ENCODE measurements at regions not wholly inside any gene's neighbourhood (a gene's known extent, or its start where the extent isn't known, plus 50 kb on each side); places are given as distances from the start of the nearest gene placed in this dataset.
A peak's percentile ranks its signal among the peaks of the same experiment; 100 is the strongest.
"Not testable (repeated sequence)": the region's sequence is repeated elsewhere in the genome, so short reads cannot be mapped to it uniquely, and the experiment has no call there.

DNA sequence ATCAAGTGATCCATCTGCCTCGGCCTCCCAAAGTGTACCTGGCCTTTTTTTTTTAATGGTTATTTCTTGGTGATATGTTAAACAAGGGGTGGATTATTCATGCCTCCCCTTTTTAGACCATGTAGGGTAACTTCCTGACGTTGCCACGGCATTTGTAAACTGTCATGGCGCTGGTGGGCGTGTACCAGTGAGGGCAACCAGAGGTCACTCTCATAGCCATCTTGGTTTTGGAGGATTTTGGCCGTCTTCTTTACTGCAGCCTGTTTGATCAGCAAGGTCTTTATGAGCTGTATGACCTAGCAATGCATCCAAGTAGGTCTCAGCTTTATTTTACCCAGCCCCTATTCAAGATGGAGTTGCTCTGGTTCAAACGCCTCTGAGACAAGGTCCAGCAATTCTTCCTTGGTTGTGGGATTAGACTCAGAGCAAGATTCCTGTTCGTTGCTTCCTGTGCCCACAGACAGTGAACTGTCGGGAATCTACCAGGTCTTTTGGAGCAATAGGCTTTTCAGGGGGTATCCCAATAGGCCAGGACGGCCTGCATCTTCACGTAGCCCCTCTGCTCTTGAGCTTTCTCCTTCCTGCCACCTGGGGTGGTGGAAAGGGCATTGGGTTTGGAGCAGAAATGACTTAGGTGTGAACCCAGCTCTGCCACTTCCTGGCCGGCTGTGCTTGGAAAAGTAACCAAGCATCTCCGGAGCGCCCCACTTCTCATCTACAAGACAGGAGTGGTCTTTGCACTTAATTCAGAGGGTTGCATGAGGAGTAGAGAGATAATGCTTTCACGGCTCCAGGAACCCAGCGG is 52.9 kb upstream of the SEC14L1 start:
- no peak for DNase-seq

GRCh38 chr17:77088455-77089123 is 52.2 kb upstream of the SEC14L1 start:
- peak; percentile 83 for DNase-seq

GRCh38 chr17:77089124-77089490 is 51.7 kb upstream of the SEC14L1 start:
- no peak for DNase-seq

- DNase-seq, result not testable (repeated sequence)
Observed at GRCh38 chr17:77089949-77090348, 50.8 kb upstream of the SEC14L1 start.

GRCh38 chr17:77090476-77090875 is 50.3 kb upstream of the SEC14L1 start:
- DNase-seq, result no peak
